ENCODE measurements at regions not wholly inside any gene's neighbourhood (a gene's known extent, or its start where the extent isn't known, plus 50 kb on each side); places are given as distances from the start of the nearest gene placed in this dataset.

- H3K4me3 ChIP-seq (ENCODE audit: low read depth, low read length), result no peak overlapping the region
- no peak for TF ChIP-seq CTCF (conservative IDR thresholded peaks at IDR 0.05; ENCODE audit: low read depth, low read length)
- DNase-seq (ENCODE audit: low read depth), result no peak
Observed at GRCh38 chr2:198774576-198774975, 683.2 kb downstream of the SATB2 start.

GRCh38 chr2:198767694-198768093 is 690.0 kb downstream of the SATB2 start:
- no peak for TF ChIP-seq CTCF (conservative IDR thresholded peaks at IDR 0.05; ENCODE audit: low read depth, low read length)
- DNase-seq (ENCODE audit: low read depth), result no peak
- H3K4me3 ChIP-seq (ENCODE audit: low read depth, low read length), result no peak overlapping the region

DNA sequence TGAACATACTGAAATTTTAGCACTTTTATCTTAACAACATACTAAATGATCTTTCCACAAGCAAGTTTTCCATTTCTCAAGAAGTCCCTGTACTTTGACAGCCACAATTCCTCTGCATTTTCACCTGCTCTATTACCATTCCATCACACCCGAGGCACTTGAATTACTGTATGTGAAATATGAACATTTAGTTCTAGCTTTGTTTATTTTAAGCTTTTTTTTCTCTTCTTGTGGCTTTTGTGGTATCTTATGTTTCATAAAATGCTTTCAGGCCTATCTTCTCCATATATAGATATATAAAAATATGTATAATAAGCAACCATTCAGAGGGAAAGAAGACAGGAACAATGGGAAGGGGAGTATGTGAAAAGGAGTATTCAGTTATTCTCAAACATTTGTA is 693.9 kb downstream of the SATB2 start:
- TF ChIP-seq CTCF (conservative IDR thresholded peaks at IDR 0.05; ENCODE audit: low read depth, low read length), result no peak

GRCh38 chr2:198762441-198762840 is 695.3 kb downstream of the SATB2 start:
- no peak for TF ChIP-seq CTCF (conservative IDR thresholded peaks at IDR 0.05; ENCODE audit: low read depth, low read length)
- no peak for DNase-seq (ENCODE audit: low read depth)
- H3K4me3 ChIP-seq (ENCODE audit: low read depth, low read length), result no peak overlapping the region

More for the DNA sequence above, 693.9 kb downstream of the SATB2 start:
- DNase-seq (ENCODE audit: low read depth), result peak; percentile 1
- H3K4me3 ChIP-seq (ENCODE audit: low read depth, low read length), result no peak overlapping the region

- no peak overlapping the region for H3K4me3 ChIP-seq (ENCODE audit: low read depth, low read length)
- no peak for DNase-seq (ENCODE audit: low read depth)
- TF ChIP-seq CTCF (conservative IDR thresholded peaks at IDR 0.05; ENCODE audit: low read depth, low read length), result no peak
Observed at GRCh38 chr2:198757069-198757468, 700.7 kb downstream of the SATB2 start.

- no peak for TF ChIP-seq CTCF (conservative IDR thresholded peaks at IDR 0.05; ENCODE audit: low read depth, low read length)
- H3K4me3 ChIP-seq (ENCODE audit: low read depth, low read length), result no peak overlapping the region
- DNase-seq (ENCODE audit: low read depth), result no peak
Observed at GRCh38 chr2:198756166-198756565, 701.6 kb downstream of the SATB2 start.

- no peak for DNase-seq (ENCODE audit: low read depth)
- TF ChIP-seq CTCF (conservative IDR thresholded peaks at IDR 0.05; ENCODE audit: low read depth, low read length), result no peak
- H3K4me3 ChIP-seq (ENCODE audit: low read depth, low read length), result no peak overlapping the region
Observed at GRCh38 chr2:198753101-198753500, 704.6 kb downstream of the SATB2 start.

All from choroid plexus epithelial cell (primary cell).